ENCODE measurements at regions not wholly inside any gene's neighbourhood (a gene's known extent, or its start where the extent isn't known, plus 50 kb on each side); places are given as distances from the start of the nearest gene placed in this dataset.

- TF ChIP-seq POLR2AphosphoS5 (IDR thresholded peaks at IDR 0.05), result peak; percentile 19
- TF ChIP-seq EP300 (IDR thresholded peaks at IDR 0.05), result no peak
- Histone ChIP-seq H3K27ac (peak overlapping the region in 2 of 4 donors; percentile 18 to 37), H3K4me1 (peaks cover 0 to 21% (median 2%) of the 10 kb centered on the region in 3 donors), H3K4me3 (no peak overlapping the region), H3K27me3 (no peaks in the 10 kb centered on the region), H3K9me3 (no peaks in the 10 kb centered on the region), H3K36me3 (no peaks in the 10 kb centered on the region)
- 25 to 30% methylated on average over 4 of the region's 4 CpGs for WGBS, 2 donors (ENCODE audit: low coverage in 1 of 2)
- peak; percentile 50 for ATAC-seq
Observed at GRCh38 chr13:34458756-34459715, 483.0 kb upstream of the NBEA start.

GRCh38 chr13:34459856-34460255 lies 482.2 kb upstream of the NBEA start:
- Histone ChIP-seq H3K27me3 (no peaks in the 10 kb centered on the region), H3K9me3 (no peaks in the 10 kb centered on the region), H3K4me3 (no peak overlapping the region), H3K36me3 (no peaks in the 10 kb centered on the region), H3K4me1 (peaks cover 0 to 21% (median 2%) of the 10 kb centered on the region in 3 donors), H3K27ac (peak overlapping the region in 1 of 4 donors; percentile 37)
- WGBS, 2 donors (ENCODE audit: low coverage in 1 of 2), result 28 to 51% methylated on average over 4 to 7 of the region's 8 CpGs
- TF ChIP-seq POLR2A (IDR thresholded peaks at IDR 0.05) (no peak), CTCF (IDR thresholded peaks at IDR 0.05) (no peak), POLR2AphosphoS5 (IDR thresholded peaks at IDR 0.05) (no peak), EP300 (IDR thresholded peaks at IDR 0.05) (no peak)
- ATAC-seq, result no peak

DNA sequence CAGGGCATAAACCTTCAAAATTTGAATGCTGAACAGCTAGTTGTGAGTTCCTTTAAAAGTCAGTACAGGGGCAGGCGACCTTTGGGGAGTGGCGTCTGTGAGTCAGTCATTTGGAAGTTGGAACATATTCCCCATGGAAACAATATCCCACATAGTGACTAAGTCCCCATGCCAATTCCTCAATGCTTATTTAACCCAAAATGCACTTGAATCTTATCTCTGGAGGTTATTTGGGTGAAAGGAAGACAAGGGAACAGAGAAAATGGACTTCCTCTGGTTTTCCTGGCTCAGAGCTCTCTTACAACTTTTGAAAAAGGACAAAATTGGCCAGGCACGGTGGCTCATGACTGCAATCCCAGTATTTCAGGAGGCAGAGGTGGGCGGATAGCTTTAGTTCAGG lies 479.2 kb upstream of the NBEA start:
- H3K27ac ChIP-seq, result no peak overlapping the region
- H3K36me3 ChIP-seq, result no peaks in the 10 kb centered on the region
- no peaks in the 10 kb centered on the region for H3K9me3 ChIP-seq
- no peak overlapping the region for H3K4me3 ChIP-seq
- no peak for TF ChIP-seq POLR2AphosphoS5 (IDR thresholded peaks at IDR 0.05)
- TF ChIP-seq EP300 (IDR thresholded peaks at IDR 0.05), result no peak
- no peak for TF ChIP-seq CTCF (IDR thresholded peaks at IDR 0.05)
- no peak for TF ChIP-seq POLR2A (IDR thresholded peaks at IDR 0.05)
- peaks cover 0 to 34% (median 6%) of the 10 kb centered on the region in 3 donors for H3K4me1 ChIP-seq
- WGBS, 2 donors (ENCODE audit: low coverage in 1 of 2), result 60 to 71% methylated on average over 2 to 4 of the region's 4 CpGs
- no peak for ATAC-seq
- H3K27me3 ChIP-seq, result no peaks in the 10 kb centered on the region

DNA sequence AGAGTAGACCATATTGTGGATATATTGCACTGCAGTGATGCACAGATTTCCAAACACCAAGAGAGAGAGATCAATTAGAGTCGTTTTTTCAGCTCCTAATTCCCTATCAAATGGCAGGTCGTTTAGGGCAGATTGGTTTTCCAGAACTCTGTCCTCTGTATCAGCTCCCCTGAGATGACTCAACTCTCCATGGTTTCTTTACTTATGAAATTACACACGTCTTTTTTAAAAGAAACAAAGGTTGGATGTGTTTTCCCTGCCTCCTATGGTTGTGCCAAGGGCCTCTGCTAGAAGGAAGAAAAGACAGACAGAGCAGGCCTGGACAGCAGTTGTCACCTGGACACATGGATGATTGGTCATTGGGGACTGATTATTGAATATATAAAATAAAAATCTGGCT lies 478.1 kb upstream of the NBEA start:
- no peak overlapping the region for H3K4me3 ChIP-seq
- ATAC-seq, result no peak
- H3K4me1 ChIP-seq, result peaks cover 3 to 36% (median 9%) of the 10 kb centered on the region in 3 donors
- TF ChIP-seq EP300 (IDR thresholded peaks at IDR 0.05), result no peak
- no peak for TF ChIP-seq POLR2AphosphoS5 (IDR thresholded peaks at IDR 0.05)
- no peak for TF ChIP-seq CTCF (IDR thresholded peaks at IDR 0.05)
- TF ChIP-seq POLR2A (IDR thresholded peaks at IDR 0.05), result no peak
- no peaks in the 10 kb centered on the region for H3K9me3 ChIP-seq
- 58 to 68% methylated on average over 3 of the region's 3 CpGs for WGBS, 2 donors (ENCODE audit: low coverage in 1 of 2)
- no peaks in the 10 kb centered on the region for H3K27me3 ChIP-seq
- H3K36me3 ChIP-seq, result no peaks in the 10 kb centered on the region
- no peak overlapping the region for H3K27ac ChIP-seq

DNA sequence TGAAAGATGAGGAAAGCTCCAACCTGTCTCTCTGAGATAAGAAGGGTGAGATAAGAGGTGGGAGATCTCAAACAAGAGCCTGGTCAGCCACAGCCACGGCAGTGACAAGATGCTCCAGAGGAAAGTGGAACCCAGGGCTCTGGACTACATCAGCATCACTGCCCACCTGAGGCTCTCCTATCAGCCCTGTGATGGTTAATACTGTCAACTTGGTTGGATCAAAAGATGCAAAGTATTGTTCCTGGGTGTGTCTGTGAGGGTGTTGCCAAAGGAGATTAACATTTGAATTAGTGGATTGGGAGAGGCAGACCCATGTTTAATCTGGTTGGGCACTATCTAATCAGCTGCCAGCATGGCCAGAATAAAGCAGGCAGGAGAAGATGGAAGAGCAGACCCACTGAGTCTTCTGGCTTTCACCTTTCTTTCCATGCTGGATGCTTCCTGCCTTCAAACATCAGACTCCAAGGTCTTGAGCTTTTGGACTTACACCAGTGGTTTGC lies 476.6 kb upstream of the NBEA start:
- WGBS, 2 donors (ENCODE audit: low coverage in 1 of 2), result 43% methylated on average over 1 of the region's 1 CpG; no CpG with 5 or more reads in 1 of the 2 donors
- Histone ChIP-seq H3K36me3 (no peaks in the 10 kb centered on the region), H3K4me1 (peaks cover 3 to 32% (median 10%) of the 10 kb centered on the region in 3 donors), H3K27ac (no peak overlapping the region), H3K9me3 (no peaks in the 10 kb centered on the region), H3K4me3 (no peak overlapping the region), H3K27me3 (no peaks in the 10 kb centered on the region)
- no peak for ATAC-seq
- TF ChIP-seq CTCF (IDR thresholded peaks at IDR 0.05) (no peak), POLR2A (IDR thresholded peaks at IDR 0.05) (no peak), POLR2AphosphoS5 (IDR thresholded peaks at IDR 0.05) (no peak), EP300 (IDR thresholded peaks at IDR 0.05) (no peak)

Measured in gastroesophageal sphincter (tissue), 4 donors.